ENCODE measurements at regions not wholly inside any gene's neighbourhood (a gene's known extent, or its start where the extent isn't known, plus 50 kb on each side); places are given as distances from the start of the nearest gene placed in this dataset.

DNA sequence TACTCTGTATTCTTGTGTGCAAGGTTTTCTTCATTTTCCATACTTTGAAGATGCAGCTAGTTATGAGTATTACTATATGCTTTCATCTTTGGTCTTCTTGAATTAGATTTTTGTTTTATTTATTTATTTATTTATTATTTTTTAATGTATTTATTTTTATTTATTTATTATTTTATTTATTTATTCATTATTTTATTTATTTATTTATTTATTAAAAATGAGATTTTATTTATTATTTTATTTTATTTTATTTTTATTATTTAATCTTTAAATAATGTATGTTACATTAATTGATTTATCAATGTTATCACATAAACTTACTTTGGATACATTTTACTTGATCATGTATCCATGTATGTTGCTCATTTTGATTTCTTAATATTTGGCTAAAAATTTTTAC lies 132.3 kb upstream of the GALNT13 start:
- DNase-seq (no peak), FAIRE-seq (peak; percentile 96), ATAC-seq (no peak)
- no peaks in the 10 kb centered on the region for H3K9me3 ChIP-seq
- no peaks in the 10 kb centered on the region for H3K36me3 ChIP-seq
- no peaks in the 10 kb centered on the region for H3K4me1 ChIP-seq
- TF ChIP-seq, protein P1, sequence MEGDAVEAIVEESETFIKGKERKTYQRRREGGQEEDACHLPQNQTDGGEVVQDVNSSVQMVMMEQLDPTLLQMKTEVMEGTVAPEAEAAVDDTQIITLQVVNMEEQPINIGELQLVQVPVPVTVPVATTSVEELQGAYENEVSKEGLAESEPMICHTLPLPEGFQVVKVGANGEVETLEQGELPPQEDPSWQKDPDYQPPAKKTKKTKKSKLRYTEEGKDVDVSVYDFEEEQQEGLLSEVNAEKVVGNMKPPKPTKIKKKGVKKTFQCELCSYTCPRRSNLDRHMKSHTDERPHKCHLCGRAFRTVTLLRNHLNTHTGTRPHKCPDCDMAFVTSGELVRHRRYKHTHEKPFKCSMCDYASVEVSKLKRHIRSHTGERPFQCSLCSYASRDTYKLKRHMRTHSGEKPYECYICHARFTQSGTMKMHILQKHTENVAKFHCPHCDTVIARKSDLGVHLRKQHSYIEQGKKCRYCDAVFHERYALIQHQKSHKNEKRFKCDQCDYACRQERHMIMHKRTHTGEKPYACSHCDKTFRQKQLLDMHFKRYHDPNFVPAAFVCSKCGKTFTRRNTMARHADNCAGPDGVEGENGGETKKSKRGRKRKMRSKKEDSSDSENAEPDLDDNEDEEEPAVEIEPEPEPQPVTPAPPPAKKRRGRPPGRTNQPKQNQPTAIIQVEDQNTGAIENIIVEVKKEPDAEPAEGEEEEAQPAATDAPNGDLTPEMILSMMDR (IDR thresholded peaks at IDR 0.05): no peak
- H3K4me3 ChIP-seq: no peak overlapping the region
- H3K27me3 ChIP-seq: no peaks in the 10 kb centered on the region
- intact Hi-C loops (cut with DNase I): no loop called here
- H3K27ac ChIP-seq: no peak overlapping the region

DNA sequence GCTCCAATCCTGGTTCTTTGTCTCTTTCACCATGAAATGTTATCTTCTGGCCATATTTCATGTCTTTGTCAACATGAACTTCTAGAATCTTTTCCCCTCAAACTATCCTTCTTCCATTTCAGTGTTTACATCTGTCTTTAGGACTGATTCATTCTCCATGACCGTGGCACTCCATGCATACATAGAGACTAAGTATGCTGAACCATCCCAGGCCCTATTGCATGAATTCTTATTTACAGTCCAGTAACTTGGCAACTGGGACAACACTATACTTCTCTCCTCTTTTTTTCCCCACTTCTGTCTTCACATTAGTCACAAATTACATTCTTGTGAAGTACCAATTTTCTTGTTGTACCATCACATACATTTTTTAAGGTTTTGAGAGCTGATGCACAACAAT lies 109.8 kb upstream of the GALNT13 start:
- 23 to 34% methylated on average over 1 of the region's 1 CpG for WGBS, 2 donors
- no peak for ATAC-seq

DNA sequence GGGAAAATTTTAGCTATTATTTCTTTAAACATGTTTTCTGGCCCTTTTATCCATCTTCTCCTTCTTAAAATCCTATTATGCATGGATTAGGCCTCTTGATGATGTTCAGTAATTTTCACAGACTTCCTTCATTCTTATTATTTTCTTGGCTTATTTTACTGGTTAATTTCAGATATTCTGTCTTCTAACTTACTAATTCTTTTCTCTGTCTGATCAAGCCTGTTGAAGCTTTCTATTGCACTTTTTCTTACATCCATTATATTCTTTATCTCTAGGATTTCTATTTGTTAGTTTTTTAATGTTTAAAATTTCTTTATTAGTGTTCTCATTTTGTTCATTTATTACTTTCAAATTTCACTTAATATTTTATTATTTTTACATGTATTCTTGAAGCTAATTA lies 105.3 kb upstream of the GALNT13 start:
- Histone ChIP-seq H3K36me3 (no peaks in the 10 kb centered on the region), H3K4me1 (no peaks in the 10 kb centered on the region), H3K4me3 (no peak overlapping the region), H3K9me3 (no peaks in the 10 kb centered on the region), H3K27ac (no peak overlapping the region), H3K27me3 (no peaks in the 10 kb centered on the region)
- DNase-seq (no peak), FAIRE-seq (no peak), ATAC-seq (no peak)
- intact Hi-C loops (cut with DNase I): no loop called here
- TF ChIP-seq, protein P1 (IDR thresholded peaks at IDR 0.05): no peak

More for the DNA sequence above, 109.8 kb upstream of the GALNT13 start:
- intact Hi-C loops (cut with DNase I): no loop called here
- Histone ChIP-seq H3K27ac (no peak overlapping the region), H3K36me3 (no peaks in the 10 kb centered on the region), H3K4me1 (no peaks in the 10 kb centered on the region), H3K4me3 (no peak overlapping the region), H3K9me3 (no peaks in the 10 kb centered on the region), H3K27me3 (no peaks in the 10 kb centered on the region)
- TF ChIP-seq, protein P1 (IDR thresholded peaks at IDR 0.05): no peak
- FAIRE-seq (no peak), DNase-seq (no peak)

DNA sequence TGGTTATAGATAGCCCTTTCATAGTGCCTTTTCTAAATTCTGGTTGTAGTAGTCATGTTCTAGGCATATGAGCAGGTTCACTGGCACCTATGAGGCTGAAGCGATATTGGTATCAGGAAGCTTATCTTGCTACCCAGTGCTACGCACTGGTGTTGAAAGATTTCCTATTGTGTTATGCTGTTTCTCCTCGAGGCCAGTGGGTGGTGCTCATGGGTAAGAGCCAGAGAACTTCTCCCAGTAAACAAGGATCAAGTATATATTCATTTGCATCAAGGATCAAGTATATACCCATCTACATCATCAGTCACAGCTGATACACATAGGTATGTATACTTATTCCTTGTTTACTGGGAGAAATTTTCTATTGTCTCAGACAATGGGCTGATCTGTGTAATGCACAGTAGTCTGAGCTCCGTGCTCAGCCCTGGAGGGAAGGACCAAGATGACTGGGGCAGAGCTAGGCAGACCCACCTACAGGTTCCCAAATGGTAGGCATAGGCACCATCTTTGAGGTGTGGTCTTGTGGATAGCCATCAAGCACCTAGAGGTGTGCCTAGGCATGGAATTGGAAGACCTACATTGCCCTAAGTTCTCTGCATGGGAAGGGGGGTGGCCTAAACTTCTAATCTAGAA lies 101.2 kb upstream of the GALNT13 start:
- ATAC-seq (no peak), DNase-seq (no peak), FAIRE-seq (no peak)
- H3K27ac ChIP-seq: no peak overlapping the region
- no peak overlapping the region for H3K4me3 ChIP-seq
- H3K9me3 ChIP-seq: no peaks in the 10 kb centered on the region
- intact Hi-C loops (cut with DNase I): no loop called here
- no peaks in the 10 kb centered on the region for H3K27me3 ChIP-seq
- no peaks in the 10 kb centered on the region for H3K4me1 ChIP-seq
- 34 to 37% methylated on average over 4 of the region's 4 CpGs for WGBS, 2 donors
- H3K36me3 ChIP-seq: no peaks in the 10 kb centered on the region
- TF ChIP-seq, protein P1 (IDR thresholded peaks at IDR 0.05): no peak

DNA sequence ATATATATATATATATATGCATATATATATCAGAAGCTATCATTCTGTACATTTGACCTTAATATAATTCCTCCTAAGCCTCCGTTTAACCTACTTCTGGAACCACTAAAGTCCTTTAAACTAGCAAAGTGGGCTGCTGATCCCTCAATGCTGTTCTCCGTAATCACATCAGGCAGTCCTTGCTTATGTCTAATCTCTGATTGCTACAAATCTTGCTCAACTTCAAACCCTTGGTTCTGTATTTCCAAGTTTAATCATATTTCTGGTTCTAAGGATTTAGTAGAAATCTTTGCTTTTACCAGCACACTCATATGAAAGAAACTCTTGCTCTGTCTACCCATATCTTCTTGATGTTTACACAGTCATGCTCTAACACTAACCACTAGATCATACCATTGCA lies 91.5 kb upstream of the GALNT13 start:
- H3K4me1 ChIP-seq: no peaks in the 10 kb centered on the region
- intact Hi-C loops (cut with DNase I): no loop called here
- FAIRE-seq (no peak), DNase-seq (no peak), ATAC-seq (no peak)
- no peaks in the 10 kb centered on the region for H3K27me3 ChIP-seq
- no peak overlapping the region for H3K4me3 ChIP-seq
- TF ChIP-seq, protein P1 (IDR thresholded peaks at IDR 0.05): no peak
- H3K36me3 ChIP-seq: no peaks in the 10 kb centered on the region
- H3K9me3 ChIP-seq: no peaks in the 10 kb centered on the region
- no peak overlapping the region for H3K27ac ChIP-seq
- WGBS, 2 donors: 52 to 72% methylated on average over 2 of the region's 2 CpGs

Data from pancreas (tissue), 10 donors.